ENCODE measurements at regions not wholly inside any gene's neighbourhood (a gene's known extent, or its start where the extent isn't known, plus 50 kb on each side); places are given as distances from the start of the nearest gene placed in this dataset.
"Not testable (repeated sequence)": the region's sequence is repeated elsewhere in the genome, so short reads cannot be mapped to it uniquely, and the experiment has no call there.

GRCh38 chr1:55443175-55443915 is 228.2 kb upstream of the USP24 start:
- H3K4me1 ChIP-seq = no peaks in the 10 kb centered on the region
- 51% methylated on average over 4 of the region's 7 CpGs for WGBS (ENCODE audit: insufficient coverage, low coverage, low lambda C conversion rate, missing lambda C conversion rate)
- no peak for TF ChIP-seq POLR2A (IDR thresholded peaks at IDR 0.05)
- no peak for TF ChIP-seq CTCF (IDR thresholded peaks at IDR 0.05)
- DNase-seq (peak in 2 of 3 donors; percentile 20 to 61), ATAC-seq (peak; percentile 58 to 87 (median 71))
- H3K36me3 ChIP-seq = no peaks in the 10 kb centered on the region
- no peaks in the 10 kb centered on the region for H3K9me3 ChIP-seq
- intact Hi-C loops (cut with DNase I) = no loop called here
- H3K27ac ChIP-seq = no peak overlapping the region
- no peaks in the 10 kb centered on the region for H3K27me3 ChIP-seq
- H3K4me3 ChIP-seq = no peak overlapping the region

GRCh38 chr1:55441489-55441888 is 226.3 kb upstream of the USP24 start:
- intact Hi-C loops (cut with DNase I) = no loop called here
- no peaks in the 10 kb centered on the region for H3K27me3 ChIP-seq
- H3K4me3 ChIP-seq = no peak overlapping the region
- 36% methylated on average over 1 of the region's 1 CpG for WGBS (ENCODE audit: insufficient coverage, low coverage, low lambda C conversion rate, missing lambda C conversion rate)
- no peak for DNase-seq
- H3K36me3 ChIP-seq = no peaks in the 10 kb centered on the region
- no peaks in the 10 kb centered on the region for H3K4me1 ChIP-seq
- H3K9me3 ChIP-seq = no peaks in the 10 kb centered on the region
- TF ChIP-seq CTCF (IDR thresholded peaks at IDR 0.05) (no peak), POLR2A (IDR thresholded peaks at IDR 0.05) (no peak)
- H3K27ac ChIP-seq = no peak overlapping the region
- ATAC-seq = no peak

- no peak overlapping the region for H3K27ac ChIP-seq
- H3K36me3 ChIP-seq = no peaks in the 10 kb centered on the region
- no peak overlapping the region for H3K4me3 ChIP-seq
- intact Hi-C loops (cut with DNase I) = no loop called here
- ATAC-seq (no peak), DNase-seq (no peak)
- no peaks in the 10 kb centered on the region for H3K27me3 ChIP-seq
- 0% methylated on average over 2 of the region's 2 CpGs for WGBS (ENCODE audit: insufficient coverage, low coverage, low lambda C conversion rate, missing lambda C conversion rate)
- H3K9me3 ChIP-seq = peaks cover 0 to 3% (median 0%) of the 10 kb centered on the region in 4 donors
- TF ChIP-seq CTCF (IDR thresholded peaks at IDR 0.05) (no peak), POLR2A (IDR thresholded peaks at IDR 0.05) (no peak)
- no peaks in the 10 kb centered on the region for H3K4me1 ChIP-seq
Observed at GRCh38 chr1:55437692-55438091, 222.5 kb upstream of the USP24 start.

- H3K4me3 ChIP-seq; ATAC-seq; H3K27ac ChIP-seq; H3K9me3 ChIP-seq; H3K27me3 ChIP-seq; intact Hi-C loops (cut with DNase I); H3K36me3 ChIP-seq; H3K4me1 ChIP-seq; DNase-seq: not testable (repeated sequence)
- 33% methylated on average over 1 of the region's 3 CpGs for WGBS (ENCODE audit: insufficient coverage, low coverage, low lambda C conversion rate, missing lambda C conversion rate)
Observed at GRCh38 chr1:55430720-55431119, 215.6 kb upstream of the USP24 start.

- ATAC-seq; H3K4me1 ChIP-seq; intact Hi-C loops (cut with DNase I); H3K4me3 ChIP-seq; DNase-seq; H3K27ac ChIP-seq; H3K36me3 ChIP-seq; H3K27me3 ChIP-seq; H3K9me3 ChIP-seq: not testable (repeated sequence)
- 78% methylated on average over 5 of the region's 8 CpGs for WGBS (ENCODE audit: insufficient coverage, low coverage, low lambda C conversion rate, missing lambda C conversion rate)
Observed at GRCh38 chr1:55430206-55430605, 215.0 kb upstream of the USP24 start.
